Stomach (tissue), 8 donors: ENCODE measurements at regions not wholly inside any gene's neighbourhood (a gene's known extent, or its start where the extent isn't known, plus 50 kb on each side); places are given as distances from the start of the nearest gene placed in this dataset.

Source experiments
- DNase-seq, 2 donors: peaks; one replicate each; pipeline versions ENCODE4 v3.0.0 to v3.0.0-alpha.2; 2013 to 2019
- H3K27ac ChIP-seq, 5 donors: fragments of 200-600 bp in 4 of 5; sonication (generic) in 4 of 5; one replicate each; pipeline ENCODE4 v1.5.1; 2013 to 2019; ENCODE audit warnings: mild to moderate bottlenecking in 1 of 5, moderate library complexity in 1 of 5
- H3K27me3 ChIP-seq, 3 donors: fragments of 200-600 bp; sonication (generic); one replicate each; pipeline ENCODE4 v1.5.1; 2017 to 2019; ENCODE audit warnings: mixed run types in 1 of 3
- H3K36me3 ChIP-seq, 4 donors: fragments of 200-600 bp; sonication (generic); 1 replicate in 3 of 4; 2 replicates in 1 of 4; pipeline ENCODE4 v1.5.1; 2016 to 2019
- H3K4me1 ChIP-seq, 4 donors: fragments of 200-600 bp; sonication (generic); one replicate each; pipeline ENCODE4 v1.5.1; 2016 to 2019
- H3K4me3 ChIP-seq, 4 donors: fragments of 200-600 bp; sonication (generic) in 3 of 4; one replicate each; pipeline ENCODE4 v1.5.1; 2016 to 2019; ENCODE audit warnings: mild to moderate bottlenecking in 1 of 4
- H3K9me3 ChIP-seq, 4 donors: fragments of 200-600 bp; sonication (generic); one replicate each; pipeline ENCODE4 v1.5.1; 2016 to 2019
- CTCF ChIP-seq, 7 experiments: fragments of 450-650 bp in 4 of 7; fragments of 200-600 bp in 3 of 7; sonication (generic) in 3 of 7; IDR thresholded peaks; one replicate each; pipeline ENCODE4 v1.5.1; 2016 to 2019; ENCODE audit warnings: antibody characterized with exemption in 7 of 7, control low read depth in 2 of 7, mild to moderate bottlenecking in 1 of 7
- EP300 ChIP-seq: sonication (generic); formaldehyde crosslinking; IDR thresholded peaks from one replicate; pipeline ENCODE4 v1.6.1; 2017; ENCODE audit warnings: antibody characterized with exemption
- POLR2A ChIP-seq, 4 donors: fragments of 450-650 bp; IDR thresholded peaks; one replicate each; pipeline ENCODE4 v1.6.1; 2016; ENCODE audit warnings: antibody characterized with exemption in 4 of 4, control low read depth in 2 of 4, mild to moderate bottlenecking in 1 of 4, moderate library complexity in 1 of 4
- POLR2AphosphoS5 ChIP-seq, 3 donors: sonication (generic); formaldehyde crosslinking; IDR thresholded peaks; one replicate each; pipeline ENCODE4 v1.6.1; 2016; ENCODE audit warnings: antibody characterized with exemption in 3 of 3
- WGBS, 5 donors: extraction: QIAGEN DNeasy Blood & Tissue Kit in 3 of 5; methylation state at CpG; one replicate each; pipeline versions ENCODE4 v1.1.5 to v1.1.7; 2013 to 2018; 5-methylcytosine and 5-hydroxymethylcytosine counted together
- intact Hi-C: fragments of 100-400 bp; cut with DNase I; formaldehyde crosslinking; loops from one replicate; pipeline ENCODE4 v1.15.1; 2023; ENCODE audit warnings: low total_unique reads
- donor health status: healthy with polysubstance abuse.
- donor health status: Bipolar disorder and iron deficiency.
- donor health status: healthy.

- intact Hi-C loops, result no loop called here
- H3K4me1 ChIP-seq, result no peaks in the 10 kb centered on the region
- no peak overlapping the region for H3K4me3 ChIP-seq
- H3K36me3 ChIP-seq, result no peaks in the 10 kb centered on the region
- no peaks in the 10 kb centered on the region for H3K27me3 ChIP-seq
- H3K9me3 ChIP-seq, result no peaks in the 10 kb centered on the region
- TF ChIP-seq EP300 (no peak), CTCF (IDR thresholded peaks at IDR 0.05) (no peak), POLR2A (IDR thresholded peaks at IDR 0.05) (no peak), POLR2AphosphoS5 (IDR thresholded peaks at IDR 0.05) (no peak)
- DNase-seq, result no peak
- 44 to 65% (median 60%) methylated on average over 4 to 5 of the region's 5 CpGs for WGBS, 5 donors
- no peak overlapping the region for H3K27ac ChIP-seq
Observed at GRCh38 chr6:153436351-153436750, 305.3 kb upstream of the RGS17 start.

- no peak overlapping the region for H3K27ac ChIP-seq
- intact Hi-C loops, result no loop called here
- no peaks in the 10 kb centered on the region for H3K27me3 ChIP-seq
- DNase-seq, result no peak
- no peaks in the 10 kb centered on the region for H3K36me3 ChIP-seq
- TF ChIP-seq POLR2A (IDR thresholded peaks at IDR 0.05) (no peak), POLR2AphosphoS5 (IDR thresholded peaks at IDR 0.05) (no peak), CTCF (IDR thresholded peaks at IDR 0.05) (no peak), EP300 (no peak)
- H3K4me1 ChIP-seq, result no peaks in the 10 kb centered on the region
- H3K9me3 ChIP-seq, result no peaks in the 10 kb centered on the region
- H3K4me3 ChIP-seq, result no peak overlapping the region
Observed at GRCh38 chr6:153435787-153436186, 304.7 kb upstream of the RGS17 start.

GRCh38 chr6:153425536-153425935 is 294.5 kb upstream of the RGS17 start:
- no peaks in the 10 kb centered on the region for H3K36me3 ChIP-seq
- no peak overlapping the region for H3K27ac ChIP-seq
- intact Hi-C loops, result no loop called here
- no peak for DNase-seq
- H3K4me1 ChIP-seq, result no peaks in the 10 kb centered on the region
- H3K27me3 ChIP-seq, result no peaks in the 10 kb centered on the region
- WGBS, 5 donors, result 42 to 78% (median 64%) methylated on average over 2 of the region's 2 CpGs
- H3K9me3 ChIP-seq, result peaks cover 0 to 3% (median 0%) of the 10 kb centered on the region in 4 donors
- TF ChIP-seq POLR2A (IDR thresholded peaks at IDR 0.05) (no peak), CTCF (IDR thresholded peaks at IDR 0.05) (no peak), POLR2AphosphoS5 (IDR thresholded peaks at IDR 0.05) (no peak), EP300 (no peak)
- H3K4me3 ChIP-seq, result no peak overlapping the region

GRCh38 chr6:153424719-153425400 is 293.8 kb upstream of the RGS17 start:
- peak in 1 of 2 donors; percentile 2 for DNase-seq
- H3K4me1 ChIP-seq, result no peaks in the 10 kb centered on the region
- 51 to 73% (median 66%) methylated on average over 5 of the region's 5 CpGs for WGBS, 5 donors
- H3K36me3 ChIP-seq, result no peaks in the 10 kb centered on the region
- no peaks in the 10 kb centered on the region for H3K27me3 ChIP-seq
- intact Hi-C loops, result no loop called here
- no peak overlapping the region for H3K4me3 ChIP-seq
- no peak for TF ChIP-seq POLR2A (IDR thresholded peaks at IDR 0.05)
- no peak for TF ChIP-seq CTCF (IDR thresholded peaks at IDR 0.05)
- TF ChIP-seq EP300, result no peak
- no peak for TF ChIP-seq POLR2AphosphoS5 (IDR thresholded peaks at IDR 0.05)
- no peaks in the 10 kb centered on the region for H3K9me3 ChIP-seq
- no peak overlapping the region for H3K27ac ChIP-seq
